Cerebellar cortex (tissue), 1 donor: ENCODE measurements at regions not wholly inside any gene's neighbourhood (a gene's known extent, or its start where the extent isn't known, plus 50 kb on each side); places are given as distances from the start of the nearest gene placed in this dataset.

Experiments used
- DNase-seq: peaks from one replicate; pipeline ENCODE4 v3.0.0-alpha.2; 2015; ENCODE audit warnings: low spot score

DNA sequence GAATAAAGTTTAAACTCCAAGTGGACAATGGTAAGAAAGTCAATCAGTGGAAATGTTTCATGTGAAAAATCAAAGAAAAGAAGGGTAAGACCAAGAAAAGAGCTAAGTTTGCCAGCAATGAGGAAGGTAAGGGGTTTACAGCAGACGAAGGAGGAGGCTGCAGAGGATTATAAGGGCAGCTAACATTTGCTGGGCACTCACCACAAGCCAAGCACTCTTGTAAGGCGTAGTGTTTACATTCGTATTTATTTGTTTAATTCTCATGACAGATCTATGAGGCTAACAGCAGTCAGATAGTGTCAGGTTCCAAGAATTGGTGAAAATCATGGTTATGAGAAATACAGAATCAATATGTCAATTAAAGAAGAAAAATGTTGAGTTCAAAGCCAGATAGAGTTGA is 75.2 kb upstream of the NGF start:
- DNase-seq, result no peak

DNA sequence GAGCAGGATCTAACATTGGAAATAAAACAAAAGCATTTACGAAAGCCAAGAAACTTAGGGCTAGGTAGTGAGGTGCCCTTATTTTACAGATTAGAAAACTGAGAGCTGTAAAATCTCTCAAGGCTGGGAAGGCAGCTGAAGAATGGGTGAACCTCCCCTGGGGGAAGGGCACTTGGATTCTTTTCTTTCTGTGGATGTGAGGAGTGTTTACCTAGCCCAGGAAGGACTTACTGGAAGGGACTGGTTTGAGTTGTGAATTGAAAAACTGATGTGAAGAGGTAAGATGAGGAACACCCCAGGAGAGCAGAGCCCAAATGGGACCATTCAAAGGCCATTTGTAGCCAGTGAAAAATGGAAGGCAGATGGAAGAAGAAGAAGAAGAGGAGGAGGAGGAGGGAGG is 74.7 kb upstream of the NGF start:
- DNase-seq, result no peak

DNA sequence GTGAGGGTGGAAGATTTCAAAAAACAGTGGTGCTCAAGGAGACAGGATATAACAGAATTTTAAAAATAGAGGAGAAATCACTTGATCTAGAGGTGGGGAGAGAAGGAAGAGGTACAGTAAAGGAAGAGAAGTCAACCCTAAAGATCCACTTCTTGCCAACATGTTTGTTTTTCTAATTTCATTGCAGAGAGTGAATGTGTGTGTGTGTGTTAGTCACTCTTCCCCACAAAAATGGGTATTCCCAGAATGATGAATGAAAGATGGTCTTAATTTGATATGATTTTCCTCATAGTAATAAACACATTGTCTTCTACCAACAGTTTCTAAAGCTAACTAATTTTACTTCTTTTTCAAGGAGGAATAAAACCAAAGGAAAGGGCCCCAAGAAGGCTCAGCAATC is 74.2 kb upstream of the NGF start:
- DNase-seq, result no peak

DNA sequence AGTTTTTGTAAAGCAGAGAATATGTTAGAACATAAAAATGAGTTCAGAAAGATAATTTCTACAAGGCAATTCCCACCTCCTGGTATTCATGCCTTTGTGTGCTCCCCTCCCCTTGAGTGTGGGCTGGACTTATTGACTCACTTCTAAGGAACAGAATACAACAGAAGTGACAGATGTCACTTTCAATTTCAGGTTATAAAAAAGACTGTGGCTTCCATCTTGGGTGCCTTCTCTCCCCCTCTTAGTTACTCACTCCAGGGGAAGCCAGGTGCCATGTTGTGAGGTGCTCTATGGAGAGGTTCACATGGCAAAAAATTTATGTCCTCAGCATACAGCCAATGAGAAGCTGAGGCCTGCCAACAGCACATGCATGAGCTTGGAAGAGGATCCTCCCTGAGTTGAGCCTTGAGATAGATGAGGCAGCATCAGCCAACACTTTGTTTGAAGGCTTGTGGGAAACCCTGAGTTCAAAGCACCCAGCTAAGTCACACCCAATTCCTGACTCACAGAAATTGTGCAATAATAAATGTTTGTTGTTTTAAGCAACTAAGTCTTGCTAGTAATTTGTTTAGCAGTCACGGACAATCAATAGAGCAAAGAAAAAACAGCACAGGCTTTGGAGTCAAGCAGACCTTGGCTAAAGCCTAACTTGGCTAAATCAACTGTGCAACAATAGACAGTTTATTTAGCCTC is 73.5 kb upstream of the NGF start:
- DNase-seq, result no peak

DNA sequence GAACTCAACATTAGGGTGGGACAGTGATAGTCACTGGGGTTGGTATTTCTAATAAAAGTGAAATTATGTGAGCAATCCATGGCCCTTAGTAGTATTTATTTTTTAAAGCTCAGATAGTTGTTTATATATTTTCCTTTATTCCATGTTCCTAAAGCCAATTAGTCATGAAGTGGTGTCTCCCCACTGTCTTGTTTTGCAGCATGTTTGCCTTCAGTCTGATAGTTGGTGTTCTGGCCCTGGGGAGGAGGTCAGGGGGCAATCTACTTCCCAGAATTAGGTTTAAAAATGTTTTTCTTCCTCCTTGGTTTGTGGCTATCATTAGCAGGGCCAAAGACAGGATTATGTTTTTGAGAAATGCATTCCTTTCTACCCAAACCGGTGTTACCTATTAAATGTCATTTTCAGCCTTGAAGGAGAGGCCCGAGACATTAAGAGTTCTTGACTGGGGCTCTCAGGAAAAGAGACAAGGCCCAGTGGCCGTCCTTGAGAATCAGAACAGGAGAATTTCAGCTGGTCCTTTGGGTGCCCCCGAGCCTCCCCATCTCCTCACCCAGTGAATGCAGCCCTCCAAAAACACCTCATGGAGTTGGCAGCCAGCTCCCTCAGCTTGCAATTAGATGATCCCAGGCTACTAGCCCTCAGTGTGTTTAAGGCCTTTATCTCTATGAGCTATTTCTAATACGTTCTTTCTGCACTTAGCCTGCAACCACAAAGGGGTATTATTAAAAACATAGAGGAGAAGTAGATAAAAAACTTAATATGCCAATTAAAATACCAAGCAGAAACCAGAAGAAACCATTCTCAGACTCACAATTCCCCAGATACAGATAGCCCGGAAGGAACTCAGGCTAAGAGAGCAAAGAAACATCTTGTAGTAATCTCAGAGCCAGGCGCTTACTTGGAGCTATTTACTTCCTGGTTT is 71.3 kb upstream of the NGF start:
- no peak for DNase-seq

DNA sequence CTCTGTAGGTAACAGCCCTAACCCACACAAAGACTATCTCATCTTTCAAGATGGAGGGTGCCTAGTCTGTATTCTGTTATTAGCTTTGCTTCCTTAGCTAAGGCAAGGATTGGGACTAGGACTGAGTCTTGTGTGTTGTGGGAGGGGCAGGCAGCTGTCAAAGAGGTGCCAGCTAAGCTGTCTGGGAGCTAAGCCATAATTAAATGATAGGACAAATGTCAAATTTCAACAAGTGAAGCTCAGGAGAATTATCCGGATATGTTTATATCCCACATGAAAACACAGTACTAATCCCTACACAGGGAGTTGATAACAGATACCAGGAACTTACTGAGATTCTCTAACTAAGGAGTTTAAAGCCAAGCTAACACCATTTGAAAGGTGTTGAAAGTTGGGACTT is 70.5 kb upstream of the NGF start:
- no peak for DNase-seq

- DNase-seq, result no peak
Measured at GRCh38 chr1:115404911-115405310, 66.9 kb upstream of the NGF start.

- DNase-seq, result no peak
Measured at GRCh38 chr1:115402753-115403184, 64.7 kb upstream of the NGF start.

DNA sequence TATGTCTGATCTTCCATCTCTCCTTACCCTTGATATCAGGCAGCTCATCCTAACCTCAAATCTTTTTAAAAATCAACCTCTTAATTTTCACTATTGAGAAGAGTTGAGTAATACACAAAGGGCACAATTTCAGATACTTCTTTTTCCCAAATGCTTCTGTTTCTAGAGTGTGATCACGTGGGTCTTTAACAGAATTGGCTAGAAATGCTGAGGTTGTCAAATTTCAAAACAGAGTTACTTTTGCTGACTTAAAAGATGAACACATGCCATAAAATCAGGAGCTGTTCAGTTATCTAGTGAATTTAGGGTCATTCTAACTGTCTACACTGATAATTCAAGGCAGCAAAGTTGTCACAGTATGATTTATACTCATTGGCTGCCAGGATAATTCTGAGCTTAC is 63.6 kb upstream of the NGF start:
- no peak for DNase-seq

GRCh38 chr1:115400891-115401290 is 62.8 kb upstream of the NGF start:
- DNase-seq, result no peak

- DNase-seq, result no peak
Measured at GRCh38 chr1:115400426-115400825, 62.4 kb upstream of the NGF start.

DNA sequence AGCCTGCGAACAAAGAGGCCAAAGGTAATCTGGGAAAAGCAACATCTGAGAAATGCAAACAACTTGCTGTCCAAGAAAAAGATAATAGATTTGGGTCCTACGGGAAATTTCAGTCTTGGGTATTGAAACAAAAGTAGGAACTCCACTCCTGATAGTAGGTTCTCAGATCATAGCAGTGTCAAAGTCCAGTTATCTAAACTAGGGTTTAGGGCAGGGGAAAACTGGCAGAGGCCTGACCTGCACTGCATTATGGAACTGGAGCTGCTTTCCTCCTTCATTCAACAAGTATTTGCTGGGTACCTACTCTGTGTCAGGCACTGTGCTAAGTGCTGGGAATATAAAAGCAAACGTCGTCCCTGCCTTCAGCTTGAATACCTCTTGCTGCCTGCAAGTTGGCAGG is 60.7 kb upstream of the NGF start:
- DNase-seq, result no peak
